Sigmoid colon (tissue), 4 donors: ENCODE measurements at regions not wholly inside any gene's neighbourhood (a gene's known extent, or its start where the extent isn't known, plus 50 kb on each side); places are given as distances from the start of the nearest gene placed in this dataset.

Experiments
- CTCF ChIP-seq, 4 experiments: fragments of 450-650 bp in 3 of 4; fragments of 200-600 bp in 1 of 4; IDR thresholded peaks; one replicate each; pipeline ENCODE4 v1.5.1; 2016 to 2019; ENCODE audit warnings: antibody characterized with exemption in 4 of 4, mild to moderate bottlenecking in 3 of 4, moderate library complexity in 2 of 4
- POLR2A ChIP-seq, 2 donors: fragments of 450-650 bp; IDR thresholded peaks; one replicate each; pipeline ENCODE4 v1.6.1; 2016; ENCODE audit warnings: antibody characterized with exemption in 2 of 2, mild to moderate bottlenecking in 2 of 2, moderate library complexity in 2 of 2
- POLR2AphosphoS5 ChIP-seq, 4 donors: sonication (generic); formaldehyde crosslinking; IDR thresholded peaks; one replicate each; pipeline ENCODE4 v1.6.1; 2017; ENCODE audit warnings: antibody characterized with exemption in 4 of 4

- TF ChIP-seq CTCF (IDR thresholded peaks at IDR 0.05) (no peak), POLR2A (IDR thresholded peaks at IDR 0.05) (no peak), POLR2AphosphoS5 (IDR thresholded peaks at IDR 0.05) (no peak)
Observed at GRCh38 chr1:181250038-181250437, 161.5 kb downstream of the IER5 start.
